ENCODE measurements at regions not wholly inside any gene's neighbourhood (a gene's known extent, or its start where the extent isn't known, plus 50 kb on each side); places are given as distances from the start of the nearest gene placed in this dataset.

DNA sequence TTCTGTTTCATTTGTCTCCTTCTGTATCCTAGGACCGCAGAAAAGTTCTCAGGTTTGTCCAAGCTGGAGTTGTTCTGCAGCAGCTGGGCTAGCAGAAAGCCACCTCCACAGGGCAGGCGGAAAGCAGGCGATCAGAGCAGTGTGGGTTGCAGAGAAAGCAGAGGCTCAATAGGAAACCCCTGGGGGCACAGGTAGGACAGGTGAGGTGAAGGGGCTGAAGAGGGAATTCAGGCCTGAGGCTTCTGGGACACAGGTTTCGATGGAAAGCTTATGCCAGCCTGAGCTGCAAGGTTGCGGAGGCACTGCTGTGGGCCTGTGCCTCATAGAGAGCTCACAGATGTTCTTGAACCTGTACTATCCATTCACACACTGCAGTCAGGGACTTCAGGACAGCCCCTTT is 194.9 kb upstream of the TPK1 start (continued):
- TF ChIP-seq, protein P1, sequence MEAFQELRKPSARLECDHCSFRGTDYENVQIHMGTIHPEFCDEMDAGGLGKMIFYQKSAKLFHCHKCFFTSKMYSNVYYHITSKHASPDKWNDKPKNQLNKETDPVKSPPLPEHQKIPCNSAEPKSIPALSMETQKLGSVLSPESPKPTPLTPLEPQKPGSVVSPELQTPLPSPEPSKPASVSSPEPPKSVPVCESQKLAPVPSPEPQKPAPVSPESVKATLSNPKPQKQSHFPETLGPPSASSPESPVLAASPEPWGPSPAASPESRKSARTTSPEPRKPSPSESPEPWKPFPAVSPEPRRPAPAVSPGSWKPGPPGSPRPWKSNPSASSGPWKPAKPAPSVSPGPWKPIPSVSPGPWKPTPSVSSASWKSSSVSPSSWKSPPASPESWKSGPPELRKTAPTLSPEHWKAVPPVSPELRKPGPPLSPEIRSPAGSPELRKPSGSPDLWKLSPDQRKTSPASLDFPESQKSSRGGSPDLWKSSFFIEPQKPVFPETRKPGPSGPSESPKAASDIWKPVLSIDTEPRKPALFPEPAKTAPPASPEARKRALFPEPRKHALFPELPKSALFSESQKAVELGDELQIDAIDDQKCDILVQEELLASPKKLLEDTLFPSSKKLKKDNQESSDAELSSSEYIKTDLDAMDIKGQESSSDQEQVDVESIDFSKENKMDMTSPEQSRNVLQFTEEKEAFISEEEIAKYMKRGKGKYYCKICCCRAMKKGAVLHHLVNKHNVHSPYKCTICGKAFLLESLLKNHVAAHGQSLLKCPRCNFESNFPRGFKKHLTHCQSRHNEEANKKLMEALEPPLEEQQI (IDR thresholded peaks at IDR 0.05): no peak
- no peak for TF ChIP-seq ZC3H8 (IDR thresholded peaks at IDR 0.05)
- TF ChIP-seq, protein P2, sequence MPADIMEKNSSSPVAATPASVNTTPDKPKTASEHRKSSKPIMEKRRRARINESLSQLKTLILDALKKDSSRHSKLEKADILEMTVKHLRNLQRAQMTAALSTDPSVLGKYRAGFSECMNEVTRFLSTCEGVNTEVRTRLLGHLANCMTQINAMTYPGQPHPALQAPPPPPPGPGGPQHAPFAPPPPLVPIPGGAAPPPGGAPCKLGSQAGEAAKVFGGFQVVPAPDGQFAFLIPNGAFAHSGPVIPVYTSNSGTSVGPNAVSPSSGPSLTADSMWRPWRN (IDR thresholded peaks at IDR 0.05; ENCODE audit: low read depth): no peak

DNA sequence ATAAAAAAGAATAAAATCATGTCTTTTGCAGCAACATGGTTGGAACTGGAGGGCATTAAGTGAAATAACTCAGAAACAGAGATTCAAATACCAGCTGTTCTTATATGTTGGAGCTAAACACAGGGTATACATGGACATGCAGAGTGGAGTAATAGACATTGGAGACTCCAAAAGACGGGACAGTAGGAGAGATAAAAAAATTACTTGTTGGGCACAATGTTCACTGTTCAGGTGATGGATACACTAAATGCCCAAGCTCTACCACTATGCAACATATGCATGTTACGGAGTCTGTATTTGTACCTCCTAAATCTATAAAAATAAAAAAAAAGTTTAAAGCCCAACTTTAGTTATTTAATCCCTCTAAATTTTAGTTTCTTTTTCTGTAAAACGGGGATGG is 184.6 kb upstream of the TPK1 start:
- no peaks in the 10 kb centered on the region for H3K27me3 ChIP-seq (ENCODE audit: control insufficient read depth in 2 of 2, insufficient read depth in 2 of 2, low read length in 2 of 2)
- in situ Hi-C loops (cut with MboI): no loop called here
- no peak overlapping the region for H3K4me2 ChIP-seq (ENCODE audit: insufficient read depth, low read length)
- no peaks in the 10 kb centered on the region for H3K79me2 ChIP-seq (ENCODE audit: control insufficient read depth, insufficient read depth, low read length)
- no peak overlapping the region for H3K4me3 ChIP-seq
- no peak overlapping the region for H3K27ac ChIP-seq (ENCODE audit: extremely low read depth, low read depth, low read length)
- no peaks in the 10 kb centered on the region for H3K9me3 ChIP-seq (replicated peaks; ENCODE audit: control insufficient read depth, insufficient read depth, low read depth, low read length)
- intact Hi-C loops (cut with micrococcal nuclease): no loop called here
- no peaks in the 10 kb centered on the region for H3K4me1 ChIP-seq (replicated peaks in 1 of 2; ENCODE audit: control insufficient read depth in 2 of 2, insufficient read depth in 2 of 2, low read length in 2 of 2)
- no peaks in the 10 kb centered on the region for H3K36me3 ChIP-seq (ENCODE audit: control insufficient read depth, insufficient read depth, low read length)
- CTCF ChIA-PET (ENCODE audit: low intra/inter-chr PET ratio): no interaction called here
- no peak for DNase-seq (ENCODE audit: extremely low read depth in 1 of 4, low spot score in 3 of 4)
- H4K20me1 ChIP-seq (replicated peaks; ENCODE audit: control insufficient read depth, insufficient read depth, low read length): no peaks in the 10 kb centered on the region
- POLR2A ChIA-PET: no interaction called here
- no peak for FAIRE-seq
- no peak overlapping the region for H3K9ac ChIP-seq (ENCODE audit: insufficient read depth in 1 of 2, low read depth in 2 of 2, low read length in 2 of 2)
- WGBS (ENCODE audit: insufficient coverage, low coverage, missing lambda C conversion rate): 0% methylated on average over 3 of the region's 3 CpGs
- no peak for ATAC-seq
- no peak overlapping the region for H2AFZ ChIP-seq (ENCODE audit: low read depth, low read length)
- H3K9me1 ChIP-seq (ENCODE audit: control insufficient read depth, insufficient read depth, low read length): no peaks in the 10 kb centered on the region
- no TSS peak for BruUV-seq (replicated peaks)
- TF ChIP-seq, protein P3, sequence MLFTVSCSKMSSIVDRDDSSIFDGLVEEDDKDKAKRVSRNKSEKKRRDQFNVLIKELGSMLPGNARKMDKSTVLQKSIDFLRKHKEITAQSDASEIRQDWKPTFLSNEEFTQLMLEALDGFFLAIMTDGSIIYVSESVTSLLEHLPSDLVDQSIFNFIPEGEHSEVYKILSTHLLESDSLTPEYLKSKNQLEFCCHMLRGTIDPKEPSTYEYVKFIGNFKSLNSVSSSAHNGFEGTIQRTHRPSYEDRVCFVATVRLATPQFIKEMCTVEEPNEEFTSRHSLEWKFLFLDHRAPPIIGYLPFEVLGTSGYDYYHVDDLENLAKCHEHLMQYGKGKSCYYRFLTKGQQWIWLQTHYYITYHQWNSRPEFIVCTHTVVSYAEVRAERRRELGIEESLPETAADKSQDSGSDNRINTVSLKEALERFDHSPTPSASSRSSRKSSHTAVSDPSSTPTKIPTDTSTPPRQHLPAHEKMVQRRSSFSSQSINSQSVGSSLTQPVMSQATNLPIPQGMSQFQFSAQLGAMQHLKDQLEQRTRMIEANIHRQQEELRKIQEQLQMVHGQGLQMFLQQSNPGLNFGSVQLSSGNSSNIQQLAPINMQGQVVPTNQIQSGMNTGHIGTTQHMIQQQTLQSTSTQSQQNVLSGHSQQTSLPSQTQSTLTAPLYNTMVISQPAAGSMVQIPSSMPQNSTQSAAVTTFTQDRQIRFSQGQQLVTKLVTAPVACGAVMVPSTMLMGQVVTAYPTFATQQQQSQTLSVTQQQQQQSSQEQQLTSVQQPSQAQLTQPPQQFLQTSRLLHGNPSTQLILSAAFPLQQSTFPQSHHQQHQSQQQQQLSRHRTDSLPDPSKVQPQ (CRISPR knock-in tag; IDR thresholded peaks at IDR 0.05; ENCODE audit: borderline replicate concordance): no peak
- no peak for TF ChIP-seq NONO (IDR thresholded peaks at IDR 0.05; ENCODE audit: low read depth in 2 of 2, low read length in 1 of 2)
- no peak for TF ChIP-seq POLR2AphosphoS2 (IDR thresholded peaks at IDR 0.05; ENCODE audit: low read length)
- no peak for TF ChIP-seq HLTF (IDR thresholded peaks at IDR 0.05)
- TF ChIP-seq, protein P4, sequence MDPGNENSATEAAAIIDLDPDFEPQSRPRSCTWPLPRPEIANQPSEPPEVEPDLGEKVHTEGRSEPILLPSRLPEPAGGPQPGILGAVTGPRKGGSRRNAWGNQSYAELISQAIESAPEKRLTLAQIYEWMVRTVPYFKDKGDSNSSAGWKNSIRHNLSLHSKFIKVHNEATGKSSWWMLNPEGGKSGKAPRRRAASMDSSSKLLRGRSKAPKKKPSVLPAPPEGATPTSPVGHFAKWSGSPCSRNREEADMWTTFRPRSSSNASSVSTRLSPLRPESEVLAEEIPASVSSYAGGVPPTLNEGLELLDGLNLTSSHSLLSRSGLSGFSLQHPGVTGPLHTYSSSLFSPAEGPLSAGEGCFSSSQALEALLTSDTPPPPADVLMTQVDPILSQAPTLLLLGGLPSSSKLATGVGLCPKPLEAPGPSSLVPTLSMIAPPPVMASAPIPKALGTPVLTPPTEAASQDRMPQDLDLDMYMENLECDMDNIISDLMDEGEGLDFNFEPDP (CRISPR knock-in tag; IDR thresholded peaks at IDR 0.05): no peak
- TF ChIP-seq, protein P5, sequence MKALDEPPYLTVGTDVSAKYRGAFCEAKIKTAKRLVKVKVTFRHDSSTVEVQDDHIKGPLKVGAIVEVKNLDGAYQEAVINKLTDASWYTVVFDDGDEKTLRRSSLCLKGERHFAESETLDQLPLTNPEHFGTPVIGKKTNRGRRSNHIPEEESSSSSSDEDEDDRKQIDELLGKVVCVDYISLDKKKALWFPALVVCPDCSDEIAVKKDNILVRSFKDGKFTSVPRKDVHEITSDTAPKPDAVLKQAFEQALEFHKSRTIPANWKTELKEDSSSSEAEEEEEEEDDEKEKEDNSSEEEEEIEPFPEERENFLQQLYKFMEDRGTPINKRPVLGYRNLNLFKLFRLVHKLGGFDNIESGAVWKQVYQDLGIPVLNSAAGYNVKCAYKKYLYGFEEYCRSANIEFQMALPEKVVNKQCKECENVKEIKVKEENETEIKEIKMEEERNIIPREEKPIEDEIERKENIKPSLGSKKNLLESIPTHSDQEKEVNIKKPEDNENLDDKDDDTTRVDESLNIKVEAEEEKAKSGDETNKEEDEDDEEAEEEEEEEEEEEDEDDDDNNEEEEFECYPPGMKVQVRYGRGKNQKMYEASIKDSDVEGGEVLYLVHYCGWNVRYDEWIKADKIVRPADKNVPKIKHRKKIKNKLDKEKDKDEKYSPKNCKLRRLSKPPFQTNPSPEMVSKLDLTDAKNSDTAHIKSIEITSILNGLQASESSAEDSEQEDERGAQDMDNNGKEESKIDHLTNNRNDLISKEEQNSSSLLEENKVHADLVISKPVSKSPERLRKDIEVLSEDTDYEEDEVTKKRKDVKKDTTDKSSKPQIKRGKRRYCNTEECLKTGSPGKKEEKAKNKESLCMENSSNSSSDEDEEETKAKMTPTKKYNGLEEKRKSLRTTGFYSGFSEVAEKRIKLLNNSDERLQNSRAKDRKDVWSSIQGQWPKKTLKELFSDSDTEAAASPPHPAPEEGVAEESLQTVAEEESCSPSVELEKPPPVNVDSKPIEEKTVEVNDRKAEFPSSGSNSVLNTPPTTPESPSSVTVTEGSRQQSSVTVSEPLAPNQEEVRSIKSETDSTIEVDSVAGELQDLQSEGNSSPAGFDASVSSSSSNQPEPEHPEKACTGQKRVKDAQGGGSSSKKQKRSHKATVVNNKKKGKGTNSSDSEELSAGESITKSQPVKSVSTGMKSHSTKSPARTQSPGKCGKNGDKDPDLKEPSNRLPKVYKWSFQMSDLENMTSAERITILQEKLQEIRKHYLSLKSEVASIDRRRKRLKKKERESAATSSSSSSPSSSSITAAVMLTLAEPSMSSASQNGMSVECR (CRISPR knock-in tag; IDR thresholded peaks at IDR 0.05): no peak
- no peak for TF ChIP-seq CBFA2T3 (IDR thresholded peaks at IDR 0.05)

All from K562 (cell line).